HG02610 (cell line): ENCODE measurements at regions not wholly inside any gene's neighbourhood (a gene's known extent, or its start where the extent isn't known, plus 50 kb on each side); places are given as distances from the start of the nearest gene placed in this dataset.

Experiments used
- ATAC-seq: cut with Tn5 transposase; IDR thresholded peaks from one replicate; pipeline ENCODE4 v1.9.1; 2021; ENCODE audit warnings: mild to moderate bottlenecking, moderate library complexity; ENCODE audit not compliant: unreplicated experiment

DNA sequence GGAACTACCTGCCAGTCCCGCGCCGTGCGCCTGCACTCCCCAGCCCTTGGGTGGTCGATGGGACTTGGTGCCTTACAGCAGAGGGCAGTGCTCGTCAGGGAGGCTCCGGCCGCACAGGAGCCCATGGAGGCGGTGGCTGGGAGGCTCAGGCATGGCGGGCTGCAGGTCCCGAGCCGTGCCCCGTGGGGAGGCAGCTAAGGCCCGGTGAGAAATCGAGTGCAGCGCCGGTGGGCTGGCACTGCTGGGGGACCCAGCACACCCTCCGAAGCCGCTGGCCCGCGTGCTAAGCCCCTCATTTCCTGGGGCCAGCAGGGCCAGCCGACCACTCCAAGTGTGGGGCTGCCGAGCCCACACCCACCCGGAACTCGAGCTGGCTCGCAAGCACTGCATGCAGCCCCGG is 580.2 kb downstream of the ZIC1 start:
- ATAC-seq: no peak

DNA sequence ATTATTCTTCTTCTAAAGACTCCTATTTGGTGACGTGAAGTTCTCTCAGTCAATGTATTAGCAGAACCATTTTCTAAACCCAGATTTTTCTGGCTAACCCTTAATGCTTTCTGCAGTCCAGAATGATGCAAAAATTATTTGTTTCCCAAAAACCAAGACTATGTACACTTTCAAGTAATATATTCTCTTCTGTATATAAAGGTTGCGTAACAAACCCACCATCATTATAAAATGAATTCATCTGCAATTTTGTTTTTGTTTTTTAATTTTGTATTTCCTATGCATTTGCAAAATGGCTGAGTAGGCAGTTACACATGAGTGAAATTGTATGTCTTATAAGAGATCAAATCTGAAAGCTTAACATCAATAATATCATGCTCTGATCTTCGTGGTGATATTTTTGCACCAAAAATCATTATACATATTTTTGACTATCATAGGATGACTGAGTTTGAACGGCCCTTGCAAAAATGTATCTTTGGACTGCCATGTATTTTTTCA is 593.6 kb downstream of the ZIC1 start:
- no peak for ATAC-seq

DNA sequence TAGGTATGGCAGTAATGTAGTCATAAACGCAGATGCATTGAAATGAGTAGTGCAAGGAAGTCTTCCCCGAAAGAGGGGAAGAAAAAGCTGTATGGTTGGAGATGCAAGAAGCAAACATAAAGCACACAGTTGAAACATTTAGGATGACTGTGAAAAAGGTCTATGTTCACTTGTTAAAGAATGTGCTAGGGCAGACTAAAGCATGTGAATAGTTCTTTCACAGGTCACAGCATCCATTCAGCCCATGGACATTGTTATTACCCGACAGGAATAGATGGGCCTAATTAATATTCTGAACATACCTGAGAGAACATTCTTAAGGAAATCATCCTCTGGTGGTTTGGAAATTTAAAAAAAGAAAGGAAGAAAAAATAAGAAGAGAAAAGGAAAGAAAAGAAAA is 595.2 kb downstream of the ZIC1 start:
- ATAC-seq: no peak

DNA sequence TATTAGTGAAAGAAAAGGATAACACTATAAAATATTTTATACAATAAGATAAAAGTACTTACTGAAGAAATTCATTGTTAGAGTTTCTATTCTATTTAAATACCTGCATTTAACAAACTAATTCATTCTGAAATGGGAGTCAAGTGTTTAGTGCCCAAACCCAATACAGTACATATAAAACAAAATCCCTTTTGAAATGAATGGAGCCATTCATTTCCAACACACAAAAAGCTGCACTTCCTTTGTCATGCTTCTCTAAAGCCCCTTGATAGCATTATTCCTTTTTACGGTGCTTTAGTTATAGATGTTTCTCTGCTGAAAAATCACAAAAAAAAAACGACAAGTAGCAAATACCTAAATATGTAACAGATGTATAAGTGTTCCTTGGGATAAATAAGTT is 596.3 kb downstream of the ZIC1 start:
- ATAC-seq: no peak

DNA sequence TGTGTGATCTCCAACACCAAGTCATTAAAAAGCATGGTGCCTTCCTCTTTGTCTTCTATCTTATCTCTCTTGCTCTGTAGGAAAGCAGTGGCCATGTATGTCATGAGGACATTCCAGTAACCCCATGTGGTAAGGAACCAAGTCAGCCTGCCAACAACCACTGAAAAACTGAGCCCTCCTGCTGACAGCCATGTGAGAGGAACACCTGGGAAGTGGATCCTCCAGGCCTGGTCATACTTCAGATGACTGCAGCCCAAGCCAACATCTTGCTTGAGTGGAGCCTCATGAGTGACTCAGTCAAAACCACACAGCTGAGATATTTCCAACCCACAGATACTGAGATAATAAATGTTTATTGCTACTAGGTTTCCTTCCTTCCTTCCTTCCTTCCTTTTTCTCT is 597.3 kb downstream of the ZIC1 start:
- no peak for ATAC-seq

DNA sequence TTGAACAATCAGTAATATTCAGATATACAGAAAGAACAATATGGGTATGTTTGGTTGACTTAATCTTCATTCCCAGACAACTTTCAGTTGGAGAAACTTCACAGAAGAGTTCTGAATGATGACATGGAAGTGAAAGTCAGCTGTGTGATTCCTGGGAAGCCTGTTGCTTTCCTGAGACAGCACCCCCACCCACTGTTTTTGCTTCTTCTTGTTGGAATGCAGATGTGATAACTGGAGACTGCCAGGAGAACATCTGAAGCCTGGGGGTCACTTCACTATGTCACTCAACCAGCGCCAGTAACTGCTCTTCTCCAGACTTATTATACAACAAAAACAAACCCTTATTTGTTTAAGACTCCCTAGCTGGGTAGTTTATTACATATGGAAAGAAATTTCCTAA is 599.4 kb downstream of the ZIC1 start:
- no peak for ATAC-seq

DNA sequence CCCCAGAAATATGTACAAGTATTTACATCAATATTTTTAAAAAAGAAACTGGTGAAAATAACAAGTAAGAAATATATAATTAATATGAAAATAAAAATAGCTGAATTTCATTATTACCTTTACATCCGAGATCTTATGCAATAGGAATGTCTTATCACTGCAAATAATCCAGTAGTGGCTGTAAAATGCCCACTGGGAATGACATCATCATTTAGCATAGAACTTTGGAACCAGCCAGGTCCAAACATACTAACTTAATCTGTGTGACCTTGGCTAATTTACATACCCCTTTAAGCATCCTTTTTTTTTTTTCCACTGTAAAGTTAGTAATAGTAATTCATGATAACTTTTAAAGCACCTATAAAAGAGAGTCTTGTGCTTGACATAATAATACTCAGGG is 611.7 kb downstream of the ZIC1 start:
- no peak for ATAC-seq

DNA sequence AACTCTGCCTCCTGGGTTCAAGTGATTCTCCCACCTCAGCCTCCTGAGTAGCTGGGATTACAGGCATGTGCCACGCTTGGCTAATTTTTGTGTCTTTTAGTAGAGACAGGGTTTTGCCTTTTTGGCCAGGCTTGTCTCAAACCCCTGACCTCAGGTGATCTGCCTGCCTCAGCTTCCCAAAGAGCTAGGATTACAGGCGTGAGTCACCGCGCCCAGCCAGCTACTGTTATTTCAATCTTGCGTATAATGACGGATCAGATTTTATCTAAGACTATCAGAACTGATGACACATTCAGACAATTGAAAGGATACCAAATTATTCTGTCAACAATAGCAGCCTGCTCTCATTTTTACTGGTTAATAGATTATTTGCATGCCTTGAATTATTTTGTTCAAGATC is 612.2 kb downstream of the ZIC1 start:
- no peak for ATAC-seq

DNA sequence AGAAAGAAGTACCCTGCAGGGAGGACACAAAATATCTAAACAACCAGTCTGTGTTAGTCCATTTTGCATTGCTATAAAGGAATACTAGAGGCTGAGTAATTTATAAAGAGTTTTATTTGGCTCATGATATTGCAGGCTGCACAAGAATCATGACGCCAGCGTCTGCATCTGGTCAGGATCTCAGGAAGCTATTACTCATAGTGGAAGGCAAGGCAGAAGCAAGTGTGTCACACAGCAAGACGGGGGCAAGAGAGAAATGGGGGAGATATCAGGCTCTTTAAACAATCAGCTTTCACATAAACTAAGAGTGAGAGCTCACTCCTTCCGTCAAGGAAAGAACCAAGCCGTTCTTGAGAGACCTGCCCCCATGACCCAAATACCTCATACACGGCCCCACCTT is 614.8 kb downstream of the ZIC1 start:
- no peak for ATAC-seq

DNA sequence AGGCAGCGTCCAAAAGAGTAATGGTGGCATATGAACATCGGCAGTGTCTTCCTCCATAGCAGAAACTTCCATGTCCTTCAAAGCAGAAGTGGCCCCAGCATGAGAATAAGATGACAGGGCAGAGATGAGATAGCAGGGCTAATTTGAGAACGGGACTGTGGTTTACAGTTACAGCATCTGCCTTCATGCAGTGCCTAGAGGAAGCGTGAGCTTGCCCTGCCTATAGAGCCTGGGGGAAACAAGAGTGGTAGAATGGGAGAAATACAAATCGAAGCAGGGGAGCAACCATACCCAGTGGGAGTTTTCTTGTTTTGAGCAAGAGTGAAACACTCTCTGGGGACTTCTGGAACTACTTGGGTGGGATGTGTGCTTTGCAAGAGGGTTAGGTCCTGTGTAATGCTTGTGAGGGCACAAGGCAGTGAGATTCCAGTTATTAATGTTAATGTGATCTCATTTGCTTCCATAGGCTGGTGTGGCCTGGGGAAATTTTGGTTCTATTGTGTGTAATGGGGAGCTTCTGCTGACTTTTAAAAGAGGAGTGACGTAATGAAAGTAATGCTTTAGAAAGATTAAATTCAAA is 616.9 kb downstream of the ZIC1 start:
- ATAC-seq: no peak

DNA sequence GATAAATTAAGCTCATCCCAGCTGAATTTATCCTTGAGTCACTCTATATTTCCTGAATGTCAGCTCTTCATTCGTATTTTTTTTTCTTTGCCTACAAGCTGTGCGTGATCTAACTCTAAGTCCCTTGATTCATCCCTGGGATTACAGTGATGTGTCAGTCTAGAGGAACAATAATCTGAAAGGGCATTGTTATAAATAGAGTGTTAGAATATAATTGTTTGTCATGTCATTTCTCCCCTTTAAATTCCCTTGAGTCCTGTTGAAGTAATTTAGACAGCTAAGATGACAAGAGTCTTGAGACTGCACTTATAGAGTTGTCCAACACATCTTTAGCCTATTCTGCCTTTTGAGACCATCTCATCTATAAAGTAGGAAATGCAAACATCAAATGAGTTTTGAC is 621.8 kb downstream of the ZIC1 start:
- no peak for ATAC-seq

DNA sequence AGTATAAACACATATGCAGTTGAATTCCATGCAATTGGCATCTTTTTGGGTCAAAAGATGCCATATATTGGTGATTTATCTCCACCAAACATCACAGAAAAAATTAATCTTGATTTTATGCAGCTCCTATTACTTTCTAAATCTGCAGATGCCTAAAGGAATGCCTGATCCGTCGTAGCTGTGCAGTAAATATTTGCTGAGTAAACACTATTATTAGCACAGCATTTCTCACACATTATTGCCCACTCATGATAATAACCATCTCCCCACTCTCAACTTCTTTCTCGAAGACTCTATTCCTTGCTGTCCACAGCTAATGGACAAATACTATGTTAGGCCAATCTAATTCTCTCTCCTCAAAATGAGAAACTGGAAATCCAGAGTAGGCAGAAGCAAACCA is 625.2 kb downstream of the ZIC1 start:
- no peak for ATAC-seq

DNA sequence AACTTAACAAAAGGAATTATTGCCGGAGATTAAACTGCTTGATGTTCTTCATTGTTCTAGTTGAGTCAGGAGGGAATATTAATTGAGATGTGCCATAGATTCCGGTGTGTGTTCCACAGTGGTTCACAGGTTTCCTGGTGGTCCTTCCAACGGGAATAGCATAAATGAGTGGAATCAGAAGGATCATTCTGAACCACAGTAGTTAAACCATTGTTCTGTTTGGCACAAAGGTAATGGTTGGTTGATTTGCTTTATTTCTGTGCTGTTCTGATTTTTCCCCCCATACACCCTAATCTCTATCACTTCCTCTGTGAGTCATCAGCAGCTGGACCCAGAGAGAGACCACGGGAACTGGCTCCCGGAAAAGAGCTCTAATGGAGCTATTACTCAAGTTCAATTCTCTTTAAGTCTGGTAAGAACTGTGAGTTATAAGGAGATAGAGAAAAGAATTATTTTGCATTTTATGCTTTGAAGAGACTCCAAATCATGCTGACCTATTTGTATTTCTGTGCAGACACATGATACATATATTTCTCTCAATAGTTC is 627.2 kb downstream of the ZIC1 start:
- ATAC-seq: no peak

DNA sequence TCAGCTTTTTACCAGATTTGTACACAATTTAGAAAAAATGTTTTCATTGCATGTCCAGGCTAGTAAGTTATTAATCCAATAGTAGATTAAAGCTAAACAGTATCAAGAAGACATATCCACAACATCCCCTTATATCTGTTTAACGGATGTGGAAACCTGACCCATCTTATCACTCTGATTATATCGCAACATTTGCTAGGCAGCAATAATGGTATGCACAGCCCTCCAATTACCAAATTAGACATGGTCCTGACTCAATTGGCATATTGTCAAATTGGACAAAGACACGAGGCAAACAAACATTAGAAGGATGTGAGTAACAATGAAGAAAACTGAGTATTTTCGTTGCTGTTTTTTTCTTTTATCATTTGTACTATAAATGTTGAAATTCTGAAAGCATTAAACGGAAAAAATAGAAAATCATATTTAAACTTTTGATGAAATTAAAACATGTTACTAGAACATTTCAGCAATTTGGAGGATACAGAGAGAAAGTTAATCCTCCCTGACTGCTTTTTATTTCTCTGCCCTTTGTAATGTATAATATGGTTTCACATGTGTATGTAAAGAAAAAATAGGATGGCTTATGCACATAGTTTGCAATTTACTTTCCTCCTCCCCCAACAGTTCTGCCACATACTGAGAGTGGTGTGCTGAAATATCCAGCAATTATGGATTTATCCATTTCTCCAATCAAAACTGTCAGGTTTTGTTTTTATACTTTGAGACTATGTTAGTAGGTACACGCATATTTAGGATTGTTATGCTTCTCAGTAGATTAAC is 633.7 kb downstream of the ZIC1 start:
- ATAC-seq: no peak

DNA sequence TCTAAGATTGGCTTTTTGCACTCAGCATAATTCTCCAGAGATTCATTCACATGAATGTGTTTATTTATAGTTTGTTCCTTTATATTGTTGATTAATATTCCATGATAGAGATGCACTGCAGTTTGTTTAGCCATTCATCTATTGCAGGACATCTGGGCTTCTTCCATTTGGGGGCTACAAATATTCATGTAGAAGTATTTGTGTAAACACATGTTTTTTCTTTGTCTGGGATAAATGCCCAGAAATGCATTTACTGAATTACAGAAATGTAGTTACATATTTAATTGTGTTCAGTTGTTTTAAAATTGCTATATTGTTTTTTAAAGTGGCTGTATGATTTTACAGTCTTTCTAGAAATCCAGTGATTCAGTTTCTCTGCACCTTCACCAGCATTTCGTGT is 635.0 kb downstream of the ZIC1 start:
- ATAC-seq: no peak

DNA sequence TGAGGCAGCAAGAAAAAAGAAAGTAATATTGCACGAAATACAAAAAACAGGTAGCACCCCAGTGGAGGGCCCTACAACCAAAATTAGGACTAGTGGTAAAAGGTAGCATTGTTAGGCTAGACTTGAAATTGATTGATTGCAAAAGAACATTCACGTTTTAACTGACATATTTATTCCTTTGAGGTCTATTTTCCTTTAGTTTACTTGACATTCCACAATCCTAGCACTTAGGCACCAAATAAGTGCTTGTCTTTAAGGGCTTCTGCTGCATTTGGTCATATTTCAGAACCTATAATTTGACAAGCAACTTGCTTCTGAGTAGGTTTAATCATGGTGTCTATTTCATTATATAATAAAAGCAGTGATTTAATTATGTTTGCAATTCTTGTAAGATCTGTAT is 642.7 kb upstream of the AGTR1 start:
- no peak for ATAC-seq

DNA sequence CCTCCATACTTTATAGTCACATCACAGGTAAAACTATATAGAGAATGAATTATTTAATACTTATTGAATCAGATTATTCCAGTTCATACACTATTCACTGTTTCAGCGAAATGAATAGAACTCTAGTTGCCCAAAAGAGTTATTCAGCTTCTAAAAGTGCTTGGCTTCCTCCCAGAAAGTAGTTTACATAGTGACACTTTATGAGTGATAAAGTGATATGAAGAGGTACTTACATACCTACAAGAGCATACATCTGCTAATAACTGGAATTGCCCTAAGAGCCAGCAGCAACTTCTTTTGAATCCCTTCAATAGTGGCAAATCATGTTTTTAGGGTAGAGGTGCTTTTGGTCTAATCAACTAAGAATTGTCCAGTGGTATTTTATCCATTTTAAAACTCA is 635.1 kb upstream of the AGTR1 start:
- no peak for ATAC-seq

DNA sequence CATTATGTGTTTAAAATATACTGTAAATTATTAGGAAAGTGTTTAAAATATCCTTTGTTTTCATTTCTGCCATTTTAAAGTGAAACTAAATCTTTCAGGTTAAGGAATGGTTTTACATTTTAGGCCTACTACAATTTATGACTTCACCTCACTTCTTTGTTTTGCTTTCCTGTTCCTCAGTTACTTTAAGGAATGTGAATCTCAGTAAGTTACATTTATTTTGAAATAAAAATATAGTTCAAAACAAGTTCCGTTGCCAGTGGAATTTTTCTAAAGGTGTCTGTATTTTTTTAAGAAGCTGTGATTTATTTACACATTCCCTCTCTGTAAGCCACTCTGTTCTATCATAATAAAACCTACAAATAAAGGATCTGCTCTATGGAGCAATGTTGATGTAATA is 630.9 kb upstream of the AGTR1 start:
- ATAC-seq: no peak

DNA sequence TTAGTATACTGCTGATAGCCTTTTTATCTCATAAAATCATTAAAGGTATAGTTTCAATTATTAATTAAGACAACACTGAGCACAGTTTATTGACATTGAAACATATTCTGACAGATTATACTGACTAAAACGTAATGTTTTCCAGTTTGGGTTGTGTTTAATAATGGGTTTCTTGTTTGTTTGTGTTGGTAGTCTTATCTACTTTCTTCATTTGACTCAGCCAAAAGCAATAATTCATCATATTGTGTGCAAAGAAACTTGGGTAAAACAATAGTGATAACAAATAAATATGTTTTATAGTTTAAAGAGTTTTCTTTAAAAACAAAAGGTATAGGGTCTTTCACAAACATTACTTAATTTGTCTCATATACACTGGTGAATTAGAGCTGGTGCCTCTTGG is 629.2 kb upstream of the AGTR1 start:
- no peak for ATAC-seq

DNA sequence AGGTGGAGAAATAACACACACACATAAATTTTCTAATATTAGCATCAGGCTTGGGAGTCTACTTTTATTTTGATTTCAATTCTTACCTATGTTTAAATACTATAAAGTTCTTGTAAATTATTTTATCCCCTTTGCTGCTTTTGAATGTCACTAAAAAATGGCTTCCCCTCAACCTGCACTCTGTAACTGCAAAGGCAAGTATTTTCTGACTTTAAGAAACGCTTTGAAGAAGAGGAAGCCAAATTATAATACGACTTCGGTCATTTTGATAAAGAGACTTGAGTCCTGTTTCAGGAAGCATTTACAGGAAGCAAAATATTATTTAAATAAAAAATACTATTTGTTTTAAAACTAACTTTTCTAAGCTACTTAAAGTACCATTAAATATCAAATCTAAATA is 627.7 kb upstream of the AGTR1 start:
- ATAC-seq: no peak

DNA sequence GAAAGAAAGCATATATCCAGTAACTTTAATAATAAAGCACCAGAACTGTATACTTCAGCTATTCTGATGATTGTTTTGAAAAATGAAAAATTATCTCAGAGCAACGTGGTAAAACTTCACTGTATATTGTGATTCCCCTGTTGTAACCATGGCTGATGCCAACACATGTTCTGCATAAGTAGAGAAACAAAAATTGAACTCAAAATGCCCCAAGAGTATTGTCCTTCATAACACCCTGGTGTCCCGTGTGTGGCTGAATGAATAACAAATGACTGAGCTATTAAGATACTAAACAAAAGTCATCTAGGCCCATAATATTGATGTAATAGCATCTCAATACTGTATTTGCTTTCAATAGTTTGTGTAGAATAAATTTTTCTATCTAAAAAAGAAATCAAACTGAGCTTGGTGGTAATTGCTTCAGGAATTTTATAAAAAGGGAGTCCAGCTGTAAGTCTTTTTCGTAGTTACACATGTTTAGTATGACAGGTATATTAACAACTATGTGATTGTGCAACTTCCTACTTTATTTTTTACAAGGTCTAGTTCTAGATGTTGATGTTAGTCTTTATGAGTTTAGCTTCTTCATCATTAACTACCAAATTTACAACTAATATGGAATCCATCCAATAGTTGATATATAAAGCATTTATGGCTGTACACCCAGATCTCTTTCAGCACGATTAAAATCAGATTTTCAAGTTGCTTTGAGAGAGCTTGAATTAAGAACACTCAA is 623.8 kb upstream of the AGTR1 start:
- no peak for ATAC-seq

DNA sequence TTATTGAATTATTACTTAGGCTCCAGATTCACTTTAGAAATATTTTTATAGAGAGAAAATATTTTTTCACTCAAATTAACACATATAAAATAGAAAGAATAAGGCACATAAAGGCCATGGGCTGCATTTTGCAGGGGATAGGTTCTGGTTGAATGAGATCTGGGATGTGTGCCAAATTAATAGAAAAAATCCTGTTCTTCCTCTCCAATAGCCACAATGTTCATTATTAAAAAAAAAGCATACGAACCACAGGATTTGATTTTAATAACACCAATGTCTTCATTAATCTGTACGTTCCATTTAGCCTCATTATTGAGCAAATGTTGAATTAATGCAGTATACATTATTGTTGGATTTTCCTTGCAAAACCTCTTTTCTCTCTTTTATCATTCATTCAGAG is 622.8 kb upstream of the AGTR1 start:
- ATAC-seq: no peak
